AG10803 (cell line): ENCODE measurements at regions not wholly inside any gene's neighbourhood (a gene's known extent, or its start where the extent isn't known, plus 50 kb on each side); places are given as distances from the start of the nearest gene placed in this dataset.

Experiments used
- DNase-seq: peaks from one replicate; pipeline ENCODE4 v3.0.0; 2010; ENCODE audit warnings: low read depth
- H3K4me3 ChIP-seq: 2 replicates; pipeline ENCODE4 v1.5.1; 2011; ENCODE audit warnings: mild to moderate bottlenecking, low read length, control low read depth
- TF ChIP-seq, protein P1 (sequence below): conservative IDR thresholded peaks from 2 replicates; pipeline ENCODE4 v1.5.1; 2011; ENCODE audit warnings: mild to moderate bottlenecking, low read length, control low read depth, inconsistent platforms

DNA sequence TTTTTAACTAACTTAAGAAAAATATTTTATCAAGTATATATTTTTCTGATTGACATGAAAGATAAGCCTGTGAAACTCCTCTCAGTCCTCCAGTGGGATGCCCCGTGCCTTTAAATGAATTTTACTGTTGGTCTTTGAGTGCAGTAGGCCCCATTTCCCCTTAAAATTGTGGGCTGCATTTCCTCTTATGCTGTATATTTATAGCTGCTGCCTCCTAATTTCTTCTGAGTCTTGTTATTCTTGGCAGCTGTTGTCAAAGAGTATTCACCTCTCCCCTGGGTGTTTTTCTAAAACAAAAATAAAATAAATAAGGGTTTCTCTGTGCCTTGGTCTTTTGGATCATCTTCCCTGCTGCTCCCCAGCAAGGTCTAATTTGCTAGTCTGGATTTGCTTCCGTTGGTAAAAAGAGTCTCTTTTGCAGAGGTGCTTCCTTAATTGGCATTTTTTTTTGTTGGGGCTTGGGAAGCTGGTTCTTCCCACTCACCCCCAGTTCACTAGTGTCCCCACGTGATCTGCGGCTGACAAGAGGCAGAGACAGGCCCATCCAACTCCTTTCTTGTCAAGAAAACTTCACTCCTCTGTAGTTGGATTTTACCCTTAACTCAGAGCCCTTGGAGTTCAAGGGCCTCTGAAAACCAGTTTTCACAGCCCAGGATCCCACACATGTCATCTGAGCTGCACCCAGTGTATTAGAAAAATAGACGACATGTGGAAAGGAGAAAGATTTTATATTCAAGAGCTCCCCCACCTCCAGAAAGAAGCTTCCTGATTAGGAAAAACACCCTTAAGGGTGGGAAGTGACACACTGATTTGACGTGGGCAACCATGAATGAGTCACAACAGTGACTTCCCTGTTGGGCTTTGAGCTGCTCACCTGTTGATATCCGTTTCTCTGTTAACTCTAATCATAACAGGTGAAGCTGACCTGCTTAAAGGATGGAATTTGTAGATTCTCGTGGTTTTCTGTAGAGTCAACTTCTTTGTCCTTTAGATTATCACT lies 431.5 kb downstream of the DCDC2C start:
- TF ChIP-seq, protein P1, sequence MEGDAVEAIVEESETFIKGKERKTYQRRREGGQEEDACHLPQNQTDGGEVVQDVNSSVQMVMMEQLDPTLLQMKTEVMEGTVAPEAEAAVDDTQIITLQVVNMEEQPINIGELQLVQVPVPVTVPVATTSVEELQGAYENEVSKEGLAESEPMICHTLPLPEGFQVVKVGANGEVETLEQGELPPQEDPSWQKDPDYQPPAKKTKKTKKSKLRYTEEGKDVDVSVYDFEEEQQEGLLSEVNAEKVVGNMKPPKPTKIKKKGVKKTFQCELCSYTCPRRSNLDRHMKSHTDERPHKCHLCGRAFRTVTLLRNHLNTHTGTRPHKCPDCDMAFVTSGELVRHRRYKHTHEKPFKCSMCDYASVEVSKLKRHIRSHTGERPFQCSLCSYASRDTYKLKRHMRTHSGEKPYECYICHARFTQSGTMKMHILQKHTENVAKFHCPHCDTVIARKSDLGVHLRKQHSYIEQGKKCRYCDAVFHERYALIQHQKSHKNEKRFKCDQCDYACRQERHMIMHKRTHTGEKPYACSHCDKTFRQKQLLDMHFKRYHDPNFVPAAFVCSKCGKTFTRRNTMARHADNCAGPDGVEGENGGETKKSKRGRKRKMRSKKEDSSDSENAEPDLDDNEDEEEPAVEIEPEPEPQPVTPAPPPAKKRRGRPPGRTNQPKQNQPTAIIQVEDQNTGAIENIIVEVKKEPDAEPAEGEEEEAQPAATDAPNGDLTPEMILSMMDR, result no peak
- DNase-seq, result no peak
- H3K4me3 ChIP-seq, result no peak overlapping the region

DNA sequence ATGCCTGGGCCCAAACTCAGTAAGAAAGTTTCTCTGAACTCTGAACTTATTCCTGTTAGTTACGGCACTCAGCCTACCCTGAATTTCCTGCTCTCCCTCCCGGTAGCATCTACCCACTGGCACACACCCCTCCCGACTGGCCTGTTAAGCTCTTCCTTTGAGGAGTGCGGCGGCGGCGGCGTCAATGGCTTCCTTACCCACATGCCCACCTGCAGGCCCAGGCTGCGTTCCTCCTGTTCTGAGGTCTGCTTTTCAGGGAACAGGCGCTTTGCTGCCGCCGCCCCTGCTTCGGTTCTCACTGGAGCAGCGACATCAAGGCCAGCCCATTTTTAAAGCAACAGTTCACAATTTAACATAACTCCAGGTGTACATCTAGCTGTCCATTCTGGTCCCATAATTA lies 432.4 kb downstream of the DCDC2C start:
- no peak for DNase-seq
- TF ChIP-seq, protein P1, result no peak
- H3K4me3 ChIP-seq, result no peak overlapping the region

DNA sequence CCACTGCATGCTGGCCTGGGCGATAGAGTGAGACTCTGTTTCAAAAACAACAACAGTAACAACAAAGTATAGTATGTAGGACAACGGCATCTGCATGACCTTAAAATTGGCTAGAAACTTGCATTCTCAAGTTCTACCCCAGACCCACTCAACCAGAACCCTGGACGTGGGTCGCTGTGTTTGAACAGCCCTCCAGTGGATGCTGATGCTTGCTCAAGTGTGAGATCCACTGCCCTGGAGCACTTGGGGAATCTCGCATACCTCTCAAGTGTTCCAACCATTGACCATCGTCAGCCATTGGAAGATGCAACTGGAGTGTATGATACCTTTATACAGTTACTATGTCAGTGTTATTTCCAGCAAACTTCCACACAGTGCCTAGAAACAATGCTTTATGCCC lies 435.9 kb downstream of the DCDC2C start:
- H3K4me3 ChIP-seq, result no peak overlapping the region
- TF ChIP-seq, protein P1, result no peak
- no peak for DNase-seq

DNA sequence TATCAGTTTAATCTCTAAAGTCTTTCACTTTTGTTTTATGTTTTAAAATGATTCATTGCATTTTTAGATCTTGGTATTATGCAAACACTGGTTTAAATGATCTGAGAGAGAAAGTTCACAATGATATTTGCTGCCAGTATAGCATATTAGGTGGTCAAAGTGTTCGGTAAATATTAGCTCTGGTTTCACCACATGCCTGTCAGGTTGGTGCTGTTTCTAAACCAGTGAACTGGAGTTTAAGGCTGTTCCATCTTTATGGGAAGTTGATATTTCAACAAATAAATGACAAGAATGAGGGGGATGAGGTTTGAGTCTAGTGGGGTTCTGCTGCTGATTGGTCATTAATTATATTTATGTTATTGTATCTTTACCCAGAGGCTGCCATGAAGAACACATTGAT lies 436.4 kb downstream of the DCDC2C start:
- DNase-seq, result no peak
- TF ChIP-seq, protein P1, result no peak
- H3K4me3 ChIP-seq, result no peak overlapping the region

DNA sequence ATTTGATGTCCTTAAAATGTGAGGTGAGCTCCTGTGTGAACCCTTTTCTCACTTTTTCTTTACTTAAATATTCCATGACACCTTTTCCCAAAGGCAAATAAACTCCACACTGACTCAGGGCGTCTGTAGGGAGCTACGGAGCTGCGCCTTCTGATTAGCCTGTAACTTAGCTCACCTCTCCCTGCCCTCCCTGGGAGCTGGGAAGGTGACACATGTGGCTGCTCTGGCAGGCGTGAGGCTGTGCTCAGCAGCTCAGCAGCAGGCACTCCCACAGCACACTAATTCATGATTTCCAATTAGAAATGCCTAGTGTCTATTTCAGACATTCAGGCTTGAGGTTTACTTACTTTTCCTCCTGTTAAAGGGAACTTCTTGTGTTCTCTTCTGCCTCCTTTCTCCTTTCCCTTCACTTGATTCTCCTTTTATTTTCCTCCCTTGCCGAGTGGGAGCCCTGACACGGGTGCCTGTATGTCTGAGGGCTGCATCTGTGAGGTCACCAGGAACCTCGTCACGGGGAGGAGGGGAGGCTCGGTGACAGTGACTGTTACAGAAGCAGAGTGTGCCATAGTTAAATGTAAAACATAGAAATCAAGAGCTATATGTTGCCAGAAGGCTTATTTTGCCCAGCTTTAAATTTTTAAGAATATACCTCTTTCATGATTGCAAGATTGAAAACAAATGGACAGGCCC lies 437.1 kb downstream of the DCDC2C start:
- TF ChIP-seq, protein P1, result no peak

DNA sequence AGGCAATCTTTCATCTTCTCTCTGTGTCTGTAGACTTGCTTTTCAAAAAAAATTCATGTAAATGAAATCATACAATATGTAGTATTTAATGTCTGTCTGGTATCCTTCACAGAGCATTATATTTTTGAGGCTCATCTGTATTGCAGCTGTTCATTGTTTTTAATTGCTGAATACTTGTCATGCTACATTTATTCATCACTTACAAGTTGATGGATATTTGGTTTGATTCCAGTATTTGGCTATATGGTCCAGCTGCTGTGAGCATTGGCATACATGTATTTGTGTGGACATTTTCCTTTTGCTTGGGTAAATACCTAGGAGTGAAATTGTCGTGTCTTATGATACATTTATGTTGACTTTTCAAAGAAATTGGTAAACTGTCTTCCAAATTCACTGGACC lies 441.4 kb downstream of the DCDC2C start:
- TF ChIP-seq, protein P1, result no peak
- no peak for DNase-seq
- H3K4me3 ChIP-seq, result no peak overlapping the region

More for the DNA sequence above, 437.1 kb downstream of the DCDC2C start:
- H3K4me3 ChIP-seq, result no peak overlapping the region
- DNase-seq, result no peak

DNA sequence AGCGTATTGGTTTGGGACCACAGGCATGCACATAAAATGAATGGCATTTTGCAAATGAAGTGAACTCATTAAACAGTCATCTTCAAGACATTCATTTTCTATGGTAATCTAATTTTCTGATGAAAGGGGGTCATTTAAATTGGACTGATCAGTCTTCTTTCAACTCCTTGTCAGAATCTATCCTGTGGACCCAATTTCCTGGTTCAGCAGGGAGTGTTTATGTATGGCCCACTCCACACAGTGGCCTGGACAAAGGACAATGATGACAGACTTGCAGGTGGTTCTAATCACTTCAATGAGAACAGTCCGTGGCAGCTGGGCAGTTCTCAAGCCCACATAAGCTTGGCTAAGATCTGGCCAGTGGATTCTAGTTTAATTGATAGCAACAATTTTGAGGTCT lies 448.1 kb downstream of the DCDC2C start:
- TF ChIP-seq, protein P1, result no peak
- H3K4me3 ChIP-seq, result no peak overlapping the region
- DNase-seq, result no peak
